ENCODE measurements at regions not wholly inside any gene's neighbourhood (a gene's known extent, or its start where the extent isn't known, plus 50 kb on each side); places are given as distances from the start of the nearest gene placed in this dataset.

DNA sequence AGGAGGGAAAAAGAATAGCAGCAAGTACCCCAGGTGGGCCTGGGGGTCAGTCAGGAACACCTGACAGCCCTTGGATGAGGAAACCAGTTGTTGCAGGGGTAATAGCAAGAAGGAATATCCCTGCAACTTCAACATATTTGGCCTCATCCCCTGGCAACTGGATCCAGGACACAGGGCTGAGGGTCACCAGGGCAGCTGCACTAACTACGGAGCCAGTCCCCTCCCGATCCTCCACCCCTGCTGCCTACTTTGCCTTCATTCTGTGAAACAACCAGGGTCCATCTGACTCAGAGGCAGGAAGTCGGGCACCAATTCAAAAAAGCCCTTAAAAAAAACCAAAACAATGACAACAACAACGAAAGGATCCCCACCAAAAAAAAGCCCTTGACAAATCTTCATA is 52.9 kb downstream of the FRMPD3 start:
- no peak for DNase-seq

GRCh38 chrX:107504006-107504405 is 54.6 kb downstream of the FRMPD3 start:
- DNase-seq, result no peak

DNA sequence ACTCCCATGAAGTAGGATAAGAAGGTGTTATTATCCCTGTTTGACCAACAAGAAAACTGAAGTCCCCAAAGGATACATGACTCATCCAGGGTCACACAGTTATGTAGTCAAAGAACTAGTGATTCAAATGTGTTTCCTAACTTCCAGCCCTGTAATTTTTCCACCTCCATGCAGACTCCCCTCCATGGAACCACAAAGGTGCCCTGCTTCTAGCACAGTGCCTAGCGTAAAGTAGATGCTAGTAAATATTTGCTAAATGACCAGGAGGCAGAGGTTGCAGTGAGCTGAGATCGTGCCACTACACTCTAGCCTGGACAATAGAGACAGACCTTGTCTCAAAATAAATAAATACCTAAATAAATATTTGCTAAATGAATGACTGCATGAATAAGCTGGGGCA is 55.8 kb downstream of the FRMPD3 start:
- no peak for DNase-seq

- no peak for DNase-seq
These were observed 57.2 kb downstream of the FRMPD3 start for GRCh38 chrX:107506596-107507031.

DNA sequence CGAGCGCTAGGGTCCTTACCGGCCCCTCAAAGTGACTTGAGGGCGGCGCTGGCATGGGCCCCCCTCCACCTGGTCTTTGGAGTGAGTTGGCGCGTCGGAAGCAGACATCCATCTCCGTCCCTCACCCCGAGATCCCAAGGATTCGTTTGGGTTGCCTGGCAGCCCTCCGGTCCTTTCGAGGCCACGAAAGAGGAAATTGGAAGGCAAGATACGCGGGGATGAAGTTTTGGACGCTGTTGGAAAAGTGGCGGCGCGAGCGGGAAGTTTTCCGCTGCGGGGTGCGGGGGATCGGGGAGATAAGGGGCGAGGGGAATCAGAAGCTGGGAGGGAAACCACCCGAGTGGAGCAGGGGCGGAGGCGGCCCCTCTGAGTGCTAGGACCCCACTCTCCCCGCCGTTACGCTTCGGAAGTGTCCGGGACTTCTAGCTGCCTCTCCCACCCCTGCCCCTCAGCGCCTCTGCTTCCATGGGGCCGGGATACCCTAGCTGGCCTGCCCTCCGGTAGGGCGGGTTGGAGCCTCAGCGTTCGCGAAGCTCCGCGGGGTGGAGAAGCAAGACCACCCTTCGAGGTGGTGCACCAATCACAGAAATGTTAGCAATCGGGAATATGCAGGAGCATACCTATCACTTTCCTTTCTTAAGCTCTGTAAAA is 57.8 kb downstream of the FRMPD3 start:
- no peak for DNase-seq

DNA sequence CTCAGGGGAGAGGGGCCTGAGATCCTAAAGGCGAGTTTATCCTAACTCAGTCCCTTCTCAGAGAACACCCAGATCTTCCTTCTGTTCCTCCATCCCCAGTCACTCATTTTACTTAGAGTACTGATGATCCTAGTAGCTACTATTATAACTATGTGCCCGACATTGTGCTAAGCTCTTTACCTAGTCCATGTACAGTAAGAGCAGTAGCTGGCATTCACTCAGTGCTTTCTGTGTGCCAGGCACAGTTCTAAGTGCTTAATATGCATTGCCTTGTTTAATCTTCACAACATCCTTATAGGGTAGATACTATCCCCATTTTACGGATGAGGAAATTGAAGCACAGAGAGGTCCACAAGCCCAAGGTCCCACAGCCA is 58.3 kb downstream of the FRMPD3 start:
- no peak for DNase-seq

GRCh38 chrX:107508925-107509324 is 59.5 kb downstream of the FRMPD3 start:
- DNase-seq, result no peak

- no peak for DNase-seq
These were observed 65.5 kb downstream of the FRMPD3 start for GRCh38 chrX:107514944-107515343.

DNA sequence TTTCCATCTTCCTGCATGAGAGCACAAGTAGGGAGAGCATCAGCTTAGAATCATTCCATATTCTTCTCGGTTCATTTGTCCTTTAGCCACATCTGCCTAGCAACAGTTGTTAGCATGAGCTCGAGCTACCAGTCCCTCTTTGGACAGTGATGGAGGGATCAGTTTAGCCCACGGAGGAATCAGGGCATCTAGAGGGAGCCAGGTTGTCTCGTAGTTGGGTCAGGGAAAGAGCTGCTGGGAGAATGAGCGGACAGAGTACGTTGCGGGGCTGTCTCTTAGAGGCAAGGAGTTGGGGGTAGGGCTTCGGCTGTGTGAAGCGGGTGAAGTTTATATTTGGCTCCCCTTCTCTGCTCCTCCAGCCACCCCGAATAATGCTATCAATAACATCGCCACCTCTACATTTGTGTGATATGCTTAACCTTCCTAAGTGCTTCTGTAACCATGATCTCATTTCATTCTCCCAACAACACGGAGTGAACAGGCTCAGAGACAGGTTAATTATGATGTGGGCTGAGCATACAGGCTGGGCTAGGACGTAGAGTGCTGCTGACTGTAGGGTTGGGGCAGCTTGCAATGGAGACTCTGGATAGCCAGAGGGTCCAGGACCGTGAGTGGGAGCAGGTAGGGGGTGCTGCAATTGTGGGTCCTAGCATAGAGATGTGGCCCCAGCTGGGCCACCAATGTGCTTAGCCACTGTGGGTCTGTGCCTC is 72.6 kb downstream of the FRMPD3 start:
- DNase-seq, result no peak

GRCh38 chrX:107522901-107523300 is 73.4 kb downstream of the FRMPD3 start:
- DNase-seq, result no peak

GRCh38 chrX:107526141-107526540 is 76.7 kb downstream of the FRMPD3 start:
- DNase-seq, result no peak

GRCh38 chrX:107530141-107530540 is 80.7 kb downstream of the FRMPD3 start:
- no peak for DNase-seq

DNA sequence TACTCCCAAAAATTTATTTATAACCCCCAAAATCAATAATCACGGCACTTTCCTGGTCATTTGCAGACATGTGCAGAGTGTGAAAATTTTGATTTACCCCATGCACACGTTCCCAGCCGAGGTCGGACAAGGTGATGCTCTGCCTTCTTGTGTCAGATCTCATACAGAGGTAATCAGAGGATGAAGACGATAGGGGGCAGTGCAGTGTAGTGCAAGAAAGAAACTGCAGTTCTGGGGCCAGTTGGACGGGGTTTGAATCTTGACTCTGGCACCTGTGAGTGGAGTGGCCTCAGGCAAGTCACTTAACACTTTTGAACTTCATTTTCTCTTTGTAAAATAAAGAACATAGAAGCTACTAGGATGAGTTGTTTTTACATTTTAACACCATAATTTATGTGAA is 88.4 kb downstream of the FRMPD3 start:
- DNase-seq, result peak; percentile 16

GRCh38 chrX:107541244-107541643 is 87.1 kb upstream of the PRPS1 start:
- DNase-seq, result no peak

DNA sequence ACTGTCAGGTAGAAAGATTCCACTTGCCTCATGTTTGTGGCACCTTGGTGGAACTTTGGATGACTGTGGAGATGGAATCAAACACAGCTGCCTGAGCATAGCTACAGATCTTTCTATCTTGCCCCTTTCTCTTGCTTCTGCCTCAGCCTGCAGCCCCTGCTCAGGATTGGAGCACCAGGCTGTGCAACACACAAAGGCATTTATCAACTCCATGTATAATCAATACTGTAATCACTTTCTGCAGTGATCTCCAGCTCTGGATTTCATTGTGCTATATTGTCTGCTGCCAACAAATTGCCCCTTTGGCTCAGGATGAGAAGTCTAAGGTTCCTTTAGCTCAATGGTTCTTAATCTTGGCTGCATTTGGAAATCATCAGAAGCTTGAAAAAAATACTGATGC is 86.3 kb upstream of the PRPS1 start:
- no peak for DNase-seq

DNA sequence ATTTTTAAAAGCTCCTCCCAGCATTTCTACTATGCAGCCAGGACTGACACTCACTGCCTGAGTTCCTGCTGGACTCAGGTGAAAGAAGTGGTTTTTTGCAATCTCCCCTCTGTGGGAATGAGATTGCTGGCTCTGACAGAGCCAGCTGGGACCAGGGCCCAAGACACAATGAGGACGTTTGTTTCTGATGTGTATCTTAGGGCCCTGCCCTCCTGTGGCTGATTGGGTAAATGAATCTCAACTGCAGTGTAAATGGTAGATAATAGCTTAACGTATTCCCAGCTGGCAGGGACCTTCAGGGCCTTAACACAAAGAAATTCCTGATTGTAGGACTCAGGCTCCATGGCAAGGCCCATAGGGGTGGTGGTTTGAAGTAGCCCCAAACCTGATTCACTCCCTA is 85.8 kb upstream of the PRPS1 start:
- DNase-seq, result no peak

GRCh38 chrX:107547621-107548020 is 80.7 kb upstream of the PRPS1 start:
- no peak for DNase-seq

DNA sequence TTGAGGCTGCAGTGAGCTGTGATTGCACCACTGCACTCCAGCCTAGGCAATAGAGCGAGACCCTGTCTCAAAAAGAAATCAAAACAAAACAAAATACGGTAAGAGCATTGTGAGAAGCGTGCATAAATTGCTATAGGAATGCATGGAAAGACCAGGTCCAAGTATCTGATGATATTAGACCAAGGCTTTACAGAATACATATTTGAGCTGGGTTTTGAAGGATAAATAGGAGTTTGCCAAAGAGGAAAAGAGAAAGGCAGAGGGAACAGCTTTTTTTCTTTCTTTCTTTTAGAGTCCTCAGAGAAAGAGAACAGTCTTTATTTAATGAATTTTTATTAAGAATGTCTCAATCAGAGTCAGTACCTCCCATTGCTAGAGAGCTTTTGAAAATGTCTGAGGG is 79.5 kb upstream of the PRPS1 start:
- no peak for DNase-seq

GRCh38 chrX:107549504-107549903 is 78.8 kb upstream of the PRPS1 start:
- peak; percentile 4 for DNase-seq

- DNase-seq, result no peak
These were observed 76.8 kb upstream of the PRPS1 start for GRCh38 chrX:107551546-107551945.

DNA sequence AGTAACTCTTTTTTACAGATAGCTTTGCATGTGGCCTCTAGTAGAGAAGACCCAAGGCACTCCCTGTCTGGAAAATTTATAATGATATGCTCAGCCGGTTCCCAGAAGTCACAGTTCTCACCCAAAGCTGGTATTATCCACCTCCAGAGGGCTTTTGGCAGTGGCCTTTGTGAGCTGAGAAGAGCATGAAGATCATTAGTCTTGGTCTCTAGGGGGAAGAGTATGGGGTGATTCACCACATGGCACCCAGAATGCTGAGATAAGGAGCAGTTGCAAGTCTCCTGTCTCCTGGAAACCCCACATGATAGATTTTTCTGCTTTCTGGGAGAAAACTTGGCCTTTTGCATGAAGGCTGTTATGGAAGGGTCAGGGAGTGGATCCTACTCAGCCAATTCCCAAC is 75.4 kb upstream of the PRPS1 start:
- DNase-seq, result no peak

GRCh38 chrX:107556967-107557366 is 71.3 kb upstream of the PRPS1 start:
- DNase-seq, result no peak

DNA sequence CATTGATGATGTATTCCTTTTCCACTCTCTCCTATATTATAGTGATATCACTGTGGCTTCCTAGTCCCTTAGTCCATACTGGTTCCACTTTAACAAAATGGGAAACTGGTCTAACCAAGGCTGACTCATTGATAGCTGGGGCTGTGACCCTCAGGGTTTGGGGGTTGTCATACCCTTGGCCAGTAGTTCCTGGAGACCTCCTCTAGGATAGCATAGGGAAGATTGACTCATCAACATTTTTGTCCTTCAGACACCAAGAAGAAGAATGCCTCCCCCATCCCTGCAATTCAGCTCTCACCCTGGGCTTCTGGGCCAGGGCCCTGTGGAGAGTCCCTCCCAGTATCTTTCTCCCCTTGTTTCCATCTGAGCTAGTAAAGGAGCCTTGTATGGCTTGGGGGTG is 68.8 kb upstream of the PRPS1 start:
- DNase-seq, result no peak

DNA sequence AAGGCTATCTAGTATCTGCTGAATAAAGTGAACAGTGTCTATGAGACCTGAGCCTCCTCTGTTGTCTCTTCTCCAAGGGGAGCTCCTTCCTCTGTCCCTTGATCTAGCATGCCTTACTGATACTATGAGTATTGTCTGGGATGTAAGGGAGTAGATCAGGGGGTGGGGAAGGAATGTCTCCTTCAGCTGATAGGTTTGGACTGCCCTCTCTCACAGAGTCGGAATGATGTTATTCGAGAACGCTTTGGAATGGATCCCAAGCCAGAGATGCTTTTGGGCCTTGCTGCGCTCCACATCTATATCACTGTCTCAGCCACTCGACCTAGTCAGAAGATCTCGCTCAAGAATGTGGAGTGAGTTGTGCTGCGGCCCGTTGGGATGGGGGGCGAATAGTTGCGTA is 68.3 kb upstream of the PRPS1 start:
- no peak for DNase-seq

- no peak for DNase-seq
These were observed 67.3 kb upstream of the PRPS1 start for GRCh38 chrX:107560980-107561379.

Data from activated CD4-positive, alpha-beta T cell treated with anti-CD3 and anti-CD28 coated beads, Interleukin-2, amount 50 U/mL, for 1 hour (primary cell).